Mesothelial cell of epicardium (in vitro differentiated cells): ENCODE measurements at regions not wholly inside any gene's neighbourhood (a gene's known extent, or its start where the extent isn't known, plus 50 kb on each side); places are given as distances from the start of the nearest gene placed in this dataset.

ENCODE experiments used
- DNase-seq, 2 experiments: peaks; one replicate each; pipeline ENCODE4 v3.0.0; 2021; ENCODE audit warnings: low spot score in 2 of 2; ENCODE audit not compliant: unreplicated experiment in 2 of 2
- H3K27ac Mint-ChIP-seq: 2 replicates; pipeline ENCODE4 v1.8.0; 2021; ENCODE audit warnings: mixed read lengths
- H3K27me3 Mint-ChIP-seq: 2 replicates; pipeline ENCODE4 v1.8.0; 2021; ENCODE audit warnings: low read depth, mixed read lengths
- H3K36me3 Mint-ChIP-seq: 2 replicates; pipeline ENCODE4 v1.8.0; 2021; ENCODE audit warnings: mixed read lengths
- H3K4me1 Mint-ChIP-seq: 2 replicates; pipeline ENCODE4 v1.8.0; 2021; ENCODE audit warnings: mixed read lengths
- H3K4me3 Mint-ChIP-seq: 2 replicates; pipeline ENCODE4 v1.8.0; 2021; ENCODE audit warnings: mild to moderate bottlenecking, moderate library complexity, mixed read lengths
- H3K9me3 Mint-ChIP-seq: 2 replicates; pipeline ENCODE4 v1.8.0; 2021; ENCODE audit warnings: mixed read lengths
- CTCF ChIP-seq: fragments of 200-600 bp; sonication (generic); IDR thresholded peaks from one replicate; pipeline ENCODE4 v1.5.0; 2021; ENCODE audit warnings: antibody characterized with exemption; ENCODE audit not compliant: unreplicated experiment

- Mint-ChIP-seq H3K27ac (no peak overlapping the region), H3K4me3 (no peak overlapping the region), H3K36me3 (no peaks in the 10 kb centered on the region), H3K9me3 (no peaks in the 10 kb centered on the region), H3K4me1 (no peaks in the 10 kb centered on the region), H3K27me3 (no peaks in the 10 kb centered on the region)
- no peak for TF ChIP-seq CTCF
- DNase-seq, result no peak
Observed at GRCh38 chr4:114034189-114034588, 54.7 kb upstream of the ARSJ start.

GRCh38 chr4:114036426-114036825, 57.0 kb upstream of the ARSJ start:
- no peak overlapping the region for H3K27ac Mint-ChIP-seq
- no peaks in the 10 kb centered on the region for H3K36me3 Mint-ChIP-seq
- H3K9me3 Mint-ChIP-seq, result no peaks in the 10 kb centered on the region
- H3K4me1 Mint-ChIP-seq, result peaks cover 5% of the 10 kb centered on the region
- no peak for DNase-seq
- H3K27me3 Mint-ChIP-seq, result no peaks in the 10 kb centered on the region
- TF ChIP-seq CTCF, result no peak
- H3K4me3 Mint-ChIP-seq, result no peak overlapping the region

GRCh38 chr4:114036864-114037263, 57.4 kb upstream of the ARSJ start:
- peaks cover 5% of the 10 kb centered on the region for H3K4me1 Mint-ChIP-seq
- DNase-seq, result no peak
- no peak overlapping the region for H3K27ac Mint-ChIP-seq
- H3K36me3 Mint-ChIP-seq, result no peaks in the 10 kb centered on the region
- H3K27me3 Mint-ChIP-seq, result no peaks in the 10 kb centered on the region
- no peak for TF ChIP-seq CTCF
- H3K9me3 Mint-ChIP-seq, result no peaks in the 10 kb centered on the region
- H3K4me3 Mint-ChIP-seq, result no peak overlapping the region

GRCh38 chr4:114037988-114038387, 58.5 kb upstream of the ARSJ start:
- H3K27ac Mint-ChIP-seq, result no peak overlapping the region
- H3K9me3 Mint-ChIP-seq, result peaks cover 3% of the 10 kb centered on the region
- H3K27me3 Mint-ChIP-seq, result no peaks in the 10 kb centered on the region
- H3K4me3 Mint-ChIP-seq, result no peak overlapping the region
- no peak for TF ChIP-seq CTCF
- H3K36me3 Mint-ChIP-seq, result no peaks in the 10 kb centered on the region
- H3K4me1 Mint-ChIP-seq, result peaks cover 5% of the 10 kb centered on the region
- DNase-seq, result no peak

- Mint-ChIP-seq H3K27ac (no peak overlapping the region), H3K4me3 (no peak overlapping the region), H3K9me3 (peaks cover 3% of the 10 kb centered on the region), H3K27me3 (no peaks in the 10 kb centered on the region), H3K36me3 (no peaks in the 10 kb centered on the region), H3K4me1 (peaks cover 5% of the 10 kb centered on the region)
- no peak for DNase-seq
- TF ChIP-seq CTCF, result no peak
Observed at GRCh38 chr4:114038762-114039387, 59.4 kb upstream of the ARSJ start.
